Lower leg skin (tissue), 3 donors: ENCODE measurements at regions not wholly inside any gene's neighbourhood (a gene's known extent, or its start where the extent isn't known, plus 50 kb on each side); places are given as distances from the start of the nearest gene placed in this dataset.

Source experiments
- CTCF ChIP-seq, 3 donors: fragments of 450-650 bp; IDR thresholded peaks; one replicate each; pipeline ENCODE4 v1.5.1; 2016; ENCODE audit warnings: antibody characterized with exemption in 3 of 3, mild to moderate bottlenecking in 3 of 3, moderate library complexity in 2 of 3
- POLR2A ChIP-seq, 2 donors: fragments of 450-650 bp; IDR thresholded peaks; one replicate each; pipeline ENCODE4 v1.6.1; 2016 to 2017; ENCODE audit warnings: antibody characterized with exemption in 2 of 2, mild to moderate bottlenecking in 1 of 2, moderate library complexity in 1 of 2

- TF ChIP-seq CTCF (IDR thresholded peaks at IDR 0.05) (no peak), POLR2A (IDR thresholded peaks at IDR 0.05) (no peak)
These were observed 218.4 kb upstream of the TMEM161B start for GRCh38 chr5:88487066-88487465.
